SKM-1 treated with dmso at 0.1 percent for 144 hours (cell line): ENCODE measurements at regions not wholly inside any gene's neighbourhood (a gene's known extent, or its start where the extent isn't known, plus 50 kb on each side); places are given as distances from the start of the nearest gene placed in this dataset.
A peak's percentile ranks its signal among the peaks of the same experiment; 100 is the strongest.

Experiments used
- DNase-seq: peaks from one replicate; lab custom pipeline; 2025; ENCODE audit not compliant: unreplicated experiment; lab: John Stamatoyannopoulos, UW

DNA sequence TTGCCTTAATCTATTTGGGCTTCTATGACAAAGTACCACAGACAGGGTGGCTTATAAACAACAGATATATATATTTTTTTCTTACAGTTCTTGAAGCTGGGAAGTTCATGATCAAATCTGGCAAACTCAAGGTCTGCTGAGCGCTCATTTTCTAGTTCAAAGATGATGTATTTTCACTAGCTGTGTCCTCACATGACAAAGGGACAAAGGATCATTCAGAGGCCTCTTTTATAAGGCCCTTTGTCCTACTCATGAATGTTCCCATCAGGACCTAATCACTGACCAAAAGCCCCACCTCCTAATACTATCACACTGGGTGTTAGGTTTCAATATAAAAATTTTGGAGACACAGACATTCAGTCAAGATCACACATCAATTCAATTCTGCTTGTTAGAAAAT, 2025.2 kb downstream of the PCDH7 start:
- DNase-seq, result no peak

DNA sequence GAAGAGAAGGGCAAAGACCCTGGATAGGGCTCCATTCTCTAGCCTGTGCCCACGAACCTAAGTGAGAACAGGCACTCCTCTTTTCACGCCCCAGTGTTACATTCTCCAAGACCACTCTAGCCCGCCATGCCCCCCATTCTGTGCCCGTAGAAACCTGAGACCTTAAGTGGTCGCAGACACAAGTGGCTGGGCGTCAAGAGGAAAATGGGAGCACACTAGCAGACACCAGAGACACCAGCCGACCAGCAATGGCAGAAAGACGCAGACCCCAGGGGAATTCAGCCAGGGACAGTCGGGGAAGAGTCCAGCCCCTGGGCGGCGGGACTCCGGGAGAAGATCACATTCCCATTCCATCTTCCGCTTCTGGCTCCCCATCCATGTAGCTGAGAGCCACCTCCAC, 2027.9 kb downstream of the PCDH7 start:
- no peak for DNase-seq

DNA sequence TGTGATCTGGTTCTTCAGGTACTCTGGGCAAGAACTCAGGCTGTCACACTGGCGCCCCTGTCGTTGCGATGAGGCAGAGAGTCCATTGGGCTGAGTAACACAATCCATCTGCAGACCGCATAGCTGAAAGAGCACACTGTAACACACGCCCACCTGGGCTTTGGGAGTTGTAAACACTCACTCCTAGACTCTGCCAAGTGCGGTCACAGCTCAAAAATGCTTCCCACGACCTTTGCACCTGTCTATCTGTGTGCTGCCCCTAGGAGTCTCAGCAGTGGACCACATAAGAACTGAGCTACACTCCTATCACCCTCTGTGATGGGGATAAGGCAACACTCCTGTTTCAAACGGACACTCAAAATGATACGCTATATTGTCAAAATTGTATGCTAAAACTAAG, 2028.3 kb downstream of the PCDH7 start:
- no peak for DNase-seq

DNA sequence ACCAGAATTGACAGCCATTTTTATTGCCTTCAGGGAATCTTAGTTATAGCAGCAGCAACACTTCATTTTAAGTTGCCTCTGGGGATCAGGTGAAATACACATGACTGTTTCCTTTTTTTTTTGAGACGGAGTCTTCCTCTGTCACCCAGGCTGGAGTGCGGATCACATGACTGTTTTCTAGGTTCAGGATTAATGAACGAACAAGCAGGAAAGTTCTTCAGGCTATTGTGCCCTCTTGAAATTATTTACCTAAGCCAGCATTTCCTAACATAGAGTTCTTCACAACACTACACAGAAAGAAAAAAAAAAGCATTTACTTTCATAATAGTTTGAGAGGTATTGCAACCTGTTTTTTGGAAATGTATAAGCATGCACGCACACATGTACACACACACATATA, 2032.8 kb downstream of the PCDH7 start:
- no peak for DNase-seq

DNA sequence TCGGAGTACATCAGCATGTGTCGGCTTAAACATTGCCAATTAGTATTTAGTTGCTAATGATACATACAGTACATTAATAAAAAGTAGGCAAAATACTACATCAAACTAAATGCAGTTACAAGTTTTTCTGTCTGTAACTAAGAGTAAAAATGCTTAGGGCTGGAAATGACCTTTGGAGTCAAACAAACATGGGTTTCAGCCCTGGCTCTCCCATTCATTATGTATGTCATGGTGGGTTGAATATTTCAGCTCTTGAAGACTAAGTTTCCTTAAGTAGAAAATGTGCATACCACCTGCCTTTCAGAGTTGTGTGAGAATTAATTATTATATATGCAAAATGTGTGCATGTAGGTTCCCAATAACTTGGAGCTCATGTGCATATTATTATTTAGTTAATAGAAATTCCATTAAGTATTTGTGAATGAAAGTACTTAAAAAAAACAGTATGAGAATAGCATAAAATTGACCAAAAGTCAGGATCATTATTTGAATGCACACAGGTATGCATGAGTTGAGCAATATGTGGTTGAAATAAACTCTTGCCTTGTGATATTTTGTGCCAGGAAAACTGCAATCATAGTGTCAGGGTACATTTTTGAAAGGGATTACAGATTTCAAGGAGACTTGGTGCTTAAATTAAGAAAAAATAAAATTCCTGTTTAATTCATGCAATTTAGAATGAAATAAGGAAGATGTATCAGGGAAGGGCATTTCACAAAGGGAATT, 2048.7 kb downstream of the PCDH7 start:
- no peak for DNase-seq

DNA sequence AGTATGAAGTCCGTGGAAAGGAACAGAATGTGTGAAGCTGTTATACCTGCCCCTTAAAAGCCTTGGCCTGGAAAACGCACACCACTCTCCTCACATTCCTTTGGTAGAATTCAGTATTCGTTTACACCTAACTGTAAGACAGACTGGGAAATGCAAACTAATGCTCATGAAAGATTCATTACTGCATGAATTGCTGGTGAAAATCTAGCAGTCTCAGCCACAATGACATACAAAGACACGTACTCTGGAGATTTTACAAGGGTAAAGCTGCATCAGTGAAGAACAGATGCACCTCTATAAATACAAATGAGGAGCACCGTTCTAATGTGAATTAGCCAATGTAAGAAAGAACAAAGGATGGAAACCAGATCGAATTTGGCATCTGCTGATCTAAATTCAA, 2051.3 kb downstream of the PCDH7 start:
- DNase-seq, result no peak

DNA sequence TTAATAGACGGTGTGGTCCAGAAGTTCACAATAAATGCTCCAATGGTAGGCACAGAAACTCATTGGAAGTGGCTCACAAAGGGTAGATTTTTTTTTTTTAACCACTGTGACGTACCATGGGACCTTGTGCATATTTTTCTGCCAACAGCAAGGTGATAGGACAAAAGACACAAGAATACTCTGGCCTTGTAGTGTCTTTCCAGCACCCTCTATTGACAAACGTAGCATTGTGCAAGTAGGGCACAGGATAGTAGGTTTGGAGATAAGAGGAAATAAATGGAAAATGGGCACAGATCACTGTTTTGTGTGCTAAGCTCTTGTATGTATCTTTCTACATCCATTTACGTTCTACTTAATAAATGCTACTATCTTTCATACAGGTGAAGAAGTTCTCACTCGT, 2054.9 kb downstream of the PCDH7 start:
- DNase-seq, result peak; percentile 40

DNA sequence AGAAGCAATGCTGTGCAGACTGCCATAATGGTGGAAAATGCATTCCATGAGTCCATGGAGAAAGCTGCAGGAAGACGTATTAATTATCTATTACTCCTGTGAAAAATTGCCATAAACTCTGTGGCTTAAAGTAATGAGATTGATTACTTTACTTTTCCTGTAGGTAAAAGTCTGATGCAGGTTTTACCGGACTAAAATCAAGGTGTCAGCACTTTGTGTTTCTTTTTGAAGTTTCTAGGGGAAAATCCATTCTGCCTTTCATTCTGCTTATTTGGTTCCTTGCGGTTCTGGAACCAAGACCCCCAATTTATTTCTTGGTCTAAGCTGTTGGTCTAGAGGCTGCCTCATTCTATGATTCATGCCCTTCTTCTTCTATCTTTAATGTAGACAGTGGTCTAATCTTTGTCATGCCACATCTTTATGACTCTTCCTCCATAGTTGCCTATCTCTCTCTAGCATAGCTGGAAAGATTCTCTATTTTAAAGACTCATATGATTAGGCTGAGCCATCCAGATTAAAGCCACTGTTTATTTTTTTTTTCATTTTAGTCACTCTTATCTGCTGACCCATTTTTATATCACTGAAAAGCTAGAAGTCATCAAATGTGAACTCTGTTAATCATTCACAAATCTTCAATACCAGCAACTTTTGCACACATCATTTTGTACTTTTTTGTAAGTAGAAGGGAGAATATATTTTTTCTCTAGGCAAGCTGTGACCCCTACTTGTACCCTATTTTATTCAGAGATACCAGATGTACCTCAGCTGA, 2056.4 kb downstream of the PCDH7 start:
- no peak for DNase-seq

DNA sequence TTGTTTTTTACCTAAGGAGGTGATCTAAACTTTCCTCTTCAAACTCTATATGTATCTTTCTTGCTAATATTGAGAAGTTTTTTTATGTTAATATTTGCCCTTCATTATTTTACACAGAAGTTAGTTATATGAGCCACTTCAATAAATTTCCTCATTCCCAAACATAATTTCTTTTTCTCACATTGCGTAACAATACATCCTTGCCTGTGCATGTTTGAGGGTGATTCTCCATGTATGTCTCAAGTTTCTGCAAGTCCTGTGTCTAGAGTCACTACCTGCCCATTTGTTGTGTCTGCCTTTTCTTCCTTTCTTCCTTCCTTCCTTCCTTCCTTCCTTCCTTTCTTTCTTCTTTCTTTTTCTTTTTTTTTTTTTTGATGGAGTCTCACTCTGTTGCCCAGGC, 2057.9 kb downstream of the PCDH7 start:
- DNase-seq, result no peak

DNA sequence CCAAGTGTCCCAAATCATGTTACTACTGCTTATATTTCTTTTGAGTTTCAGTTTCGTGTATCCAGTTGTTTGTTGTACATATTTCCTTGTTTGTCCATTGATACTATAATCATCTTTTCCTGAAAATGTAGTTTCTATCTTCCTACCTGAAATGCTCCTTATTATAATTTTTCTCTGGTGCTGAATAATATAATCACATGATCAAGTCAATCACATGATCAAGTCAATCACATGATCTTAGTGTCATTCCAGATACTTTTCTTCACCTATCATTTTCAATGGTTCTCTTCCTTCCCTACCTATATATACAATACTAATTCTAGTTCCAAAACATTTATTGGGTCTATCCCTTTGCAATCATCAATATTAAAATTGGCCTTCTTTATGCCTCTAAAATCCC, 2058.8 kb downstream of the PCDH7 start:
- DNase-seq, result no peak

DNA sequence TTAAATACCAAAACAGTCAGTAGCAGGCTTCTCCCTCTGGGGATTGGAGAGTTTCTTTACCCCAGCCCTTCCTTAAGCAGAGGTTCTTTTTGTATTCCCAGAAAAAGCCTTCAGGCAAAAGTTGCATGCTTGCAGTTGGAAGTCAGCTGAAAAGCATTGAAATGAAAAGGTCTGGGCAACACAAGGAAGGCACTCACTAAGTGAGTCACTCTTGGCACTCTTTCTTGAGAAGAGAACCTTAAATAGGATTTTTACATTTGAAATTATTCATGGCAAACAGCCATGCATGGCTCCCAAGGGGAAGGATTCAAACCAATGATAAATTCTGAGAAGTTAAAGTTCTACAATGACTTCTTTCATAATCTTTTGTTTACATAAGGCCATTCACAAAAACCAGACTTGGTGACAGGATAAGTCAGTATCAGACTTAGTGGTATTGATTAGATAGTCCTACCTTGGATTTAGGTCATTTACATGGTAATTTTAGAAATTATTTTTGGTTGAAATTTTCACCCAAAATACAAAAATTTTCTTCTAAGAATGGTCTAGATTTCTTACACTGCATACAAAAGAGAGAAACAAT, 2068.9 kb downstream of the PCDH7 start:
- no peak for DNase-seq

DNA sequence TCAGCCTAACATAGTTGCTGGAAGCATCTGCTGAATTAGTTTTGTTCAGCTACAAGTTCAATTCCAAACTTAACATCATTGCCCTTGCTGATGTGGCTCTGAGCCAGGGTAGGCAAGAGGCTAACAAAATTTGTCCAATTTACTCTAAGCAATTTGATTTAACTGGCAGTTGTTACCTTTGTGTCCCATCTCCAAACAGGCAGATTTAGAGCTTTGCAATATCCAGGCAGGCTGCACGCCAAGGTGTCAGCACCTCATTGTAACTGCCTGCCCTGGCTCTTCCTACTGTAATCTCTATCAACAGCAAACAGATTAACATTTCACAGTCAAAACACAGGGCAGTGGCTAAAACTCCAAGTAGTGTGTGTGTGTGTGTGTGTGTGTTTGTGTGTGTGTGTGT, 2070.6 kb downstream of the PCDH7 start:
- no peak for DNase-seq

DNA sequence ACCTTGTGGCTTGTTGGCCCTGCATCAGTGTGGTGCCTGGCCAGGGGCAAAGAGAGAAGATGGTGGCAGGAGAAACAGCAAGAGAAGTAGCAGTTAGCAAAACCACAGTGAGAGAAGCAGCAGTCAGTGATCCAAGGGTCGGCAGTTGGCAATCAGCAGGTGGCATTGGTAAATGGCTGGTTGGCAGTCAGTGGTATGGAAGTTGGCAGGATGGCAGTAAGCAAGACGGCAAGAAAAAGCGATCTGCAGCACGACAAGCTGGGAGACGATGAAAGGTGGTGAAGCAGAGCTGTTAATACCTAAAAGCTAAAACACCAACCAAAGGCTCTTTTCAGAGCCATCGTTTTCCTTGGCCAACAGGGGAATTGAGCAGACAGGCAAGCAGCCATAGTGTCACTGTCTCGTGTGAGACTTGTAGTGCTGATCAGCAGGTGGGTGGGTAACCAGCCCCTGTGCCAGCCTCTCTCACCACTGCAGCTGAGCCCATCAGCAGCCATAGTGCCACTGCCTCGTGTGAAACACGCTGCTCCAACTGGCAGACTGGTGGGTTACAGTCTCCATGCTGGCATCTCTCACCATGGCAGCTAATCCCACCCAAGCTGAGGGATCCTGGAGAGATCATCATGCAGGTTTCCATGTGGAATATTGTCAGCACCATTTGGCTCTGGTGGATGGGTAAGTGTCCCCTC, 2078.4 kb downstream of the PCDH7 start:
- DNase-seq, result no peak

DNA sequence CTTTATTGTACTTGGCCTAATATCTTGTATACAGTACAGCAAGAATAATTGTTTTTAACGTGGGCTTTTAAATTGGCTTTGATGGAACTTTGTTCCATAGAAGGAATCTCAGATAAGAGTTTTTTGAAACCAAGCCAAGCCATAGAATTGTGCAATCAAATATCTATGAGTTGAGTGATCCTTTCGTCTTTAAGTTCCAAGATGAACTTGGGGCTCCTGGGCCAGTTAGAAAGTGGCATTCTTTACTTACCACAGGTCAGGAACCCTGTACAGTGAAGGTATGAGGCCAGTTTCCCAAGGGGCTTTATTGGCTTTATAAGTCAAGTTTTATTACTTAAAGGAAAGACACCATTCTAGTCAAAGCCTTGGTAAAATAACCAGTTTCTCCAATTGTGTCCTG, 2104.2 kb downstream of the PCDH7 start:
- DNase-seq, result no peak

DNA sequence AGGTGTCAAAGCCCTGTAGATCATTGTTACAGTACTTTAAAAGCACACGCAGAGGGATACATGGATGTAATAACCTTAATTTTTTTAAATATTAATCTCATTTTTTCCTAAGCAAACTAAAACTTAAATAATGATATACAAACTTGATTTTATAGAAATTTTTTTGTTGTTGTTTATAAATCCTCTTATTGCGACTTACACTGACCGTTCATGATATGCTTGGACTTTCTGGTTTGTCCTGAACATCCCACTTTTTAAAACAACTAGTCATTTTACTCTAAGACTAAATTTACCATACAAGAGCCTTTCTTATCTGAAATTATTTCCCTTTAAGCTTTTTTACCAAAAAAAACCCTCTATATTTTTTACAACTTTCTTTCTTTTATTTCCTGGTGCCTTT, 2106.0 kb downstream of the PCDH7 start:
- DNase-seq, result no peak

DNA sequence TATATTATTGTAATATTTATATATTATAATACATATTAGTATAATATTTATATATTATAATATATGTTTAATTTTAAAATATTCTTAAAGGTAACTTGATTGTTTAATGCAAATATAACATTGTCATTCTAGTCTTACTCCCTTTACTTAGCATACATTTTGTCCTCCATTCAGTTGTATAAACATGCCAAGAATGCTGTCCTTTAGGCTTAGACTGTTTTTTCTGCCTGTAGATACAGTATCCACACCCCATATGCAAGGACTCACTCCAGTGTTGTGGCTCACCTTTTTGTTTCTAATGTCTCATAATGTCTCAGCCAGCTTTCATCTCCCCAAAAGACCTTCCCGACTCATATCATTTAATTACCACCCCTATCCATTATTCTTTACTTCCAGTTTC, 2110.0 kb downstream of the PCDH7 start:
- DNase-seq, result no peak

DNA sequence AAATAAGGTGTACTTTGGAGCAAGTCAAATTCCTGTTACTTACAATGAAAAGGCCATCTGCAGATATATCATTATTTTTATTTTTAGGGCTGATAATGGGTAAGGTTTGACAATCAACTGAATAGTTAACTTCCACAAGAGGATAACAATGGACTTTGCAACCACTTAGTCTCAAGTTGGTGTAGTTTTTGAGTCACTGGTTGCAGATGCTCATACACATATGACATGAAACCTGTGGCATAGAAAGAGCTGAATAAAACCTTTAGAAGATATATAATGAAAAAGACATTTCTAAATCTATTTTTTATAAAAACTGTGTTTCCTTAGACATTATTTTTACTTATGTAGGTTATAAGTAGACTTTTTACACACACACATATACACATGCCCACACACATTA, 2110.9 kb downstream of the PCDH7 start:
- DNase-seq, result no peak

DNA sequence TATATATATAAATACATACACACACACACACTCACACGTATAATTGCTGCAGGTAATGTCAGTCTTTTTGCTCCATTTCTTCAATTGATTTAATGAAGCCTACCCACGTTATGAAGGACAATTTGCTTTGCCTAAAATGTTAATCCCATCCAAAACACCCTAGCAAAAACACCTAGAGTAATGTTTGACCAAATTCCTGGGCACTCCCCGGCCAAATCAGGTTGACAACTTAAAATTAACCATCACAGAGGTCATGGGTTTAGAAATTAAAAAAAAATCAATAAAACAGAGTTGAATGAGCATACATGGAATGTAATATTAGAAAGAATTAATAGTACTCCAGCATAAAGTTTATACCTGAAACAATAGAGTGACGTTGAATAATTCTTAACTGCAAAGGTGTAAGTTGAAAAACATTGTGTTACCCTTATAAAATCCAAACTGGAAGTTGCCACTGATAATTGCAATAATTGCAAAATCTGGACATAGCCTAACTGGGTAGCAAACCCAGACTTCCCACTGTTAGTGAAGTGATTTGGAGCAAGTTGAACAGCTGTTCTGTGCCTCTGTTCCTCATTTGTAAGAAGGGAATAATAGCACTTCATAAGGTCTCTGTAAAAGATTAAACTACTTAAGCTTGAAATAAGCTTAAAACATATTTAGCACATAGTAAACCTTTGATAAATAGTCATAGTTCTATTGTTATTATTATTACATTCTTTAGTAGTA, 2120.5 kb downstream of the PCDH7 start:
- peak; percentile 34 for DNase-seq

DNA sequence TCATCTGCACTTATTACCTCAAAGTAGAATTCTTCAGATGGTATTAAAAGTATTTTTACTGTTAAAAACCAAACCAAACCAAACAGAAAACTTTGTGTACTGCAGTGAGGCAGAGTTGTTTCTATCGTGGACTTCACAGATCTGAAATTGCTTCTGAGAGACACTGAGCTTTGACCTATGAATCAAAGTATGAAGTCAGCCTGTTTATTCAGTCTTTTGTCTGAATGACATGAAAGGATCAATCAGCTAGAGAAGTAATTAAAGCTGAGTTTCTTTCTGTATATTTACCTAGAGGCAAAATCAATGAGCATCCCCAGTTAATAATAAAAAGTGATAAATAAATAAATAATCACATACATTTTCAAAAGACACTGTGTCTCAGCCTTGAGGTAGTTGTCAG, 2121.0 kb downstream of the PCDH7 start:
- DNase-seq, result no peak

DNA sequence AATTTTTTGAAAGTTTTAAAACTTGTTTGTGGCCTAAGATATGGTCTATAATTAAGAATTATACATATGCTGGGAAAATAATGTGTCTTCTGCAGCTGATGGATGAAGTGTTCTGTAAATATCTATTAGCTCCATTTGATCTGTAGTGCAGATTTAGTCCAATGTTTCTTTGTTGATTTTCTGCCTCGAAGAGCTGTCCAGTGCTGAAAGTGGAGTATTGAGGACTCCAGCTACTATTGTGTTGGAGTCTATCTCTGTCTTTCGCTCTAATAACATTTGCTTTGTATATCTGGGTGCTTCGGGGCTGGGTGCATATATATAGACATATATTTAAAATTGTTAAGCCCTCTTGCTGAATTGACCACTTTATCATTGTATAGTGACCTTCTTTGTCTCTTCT, 2127.3 kb downstream of the PCDH7 start:
- no peak for DNase-seq

DNA sequence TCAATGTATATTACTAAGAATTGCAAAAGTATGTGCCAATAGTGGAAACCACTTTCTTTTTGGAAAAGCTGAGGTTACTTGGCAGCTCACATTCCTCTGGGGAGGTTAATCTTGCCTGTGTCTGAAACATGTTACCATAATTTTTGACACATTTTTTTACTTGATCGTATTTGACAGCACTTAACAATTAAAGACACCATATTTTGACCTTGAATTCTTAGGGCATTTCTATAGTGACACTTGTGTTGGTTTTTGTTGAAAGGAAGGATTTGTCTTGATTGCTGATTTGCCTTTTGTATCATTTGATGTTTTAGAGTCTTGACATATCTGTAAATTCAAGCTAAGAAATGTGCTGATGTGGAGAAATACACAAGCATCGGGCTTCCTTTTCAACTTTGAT, 2135.5 kb downstream of the PCDH7 start:
- DNase-seq, result no peak
